Fibroblast of pulmonary artery (primary cell): ENCODE measurements at regions not wholly inside any gene's neighbourhood (a gene's known extent, or its start where the extent isn't known, plus 50 kb on each side); places are given as distances from the start of the nearest gene placed in this dataset.

Experiments used
- DNase-seq: peaks from one replicate; pipeline ENCODE4 v3.0.0-alpha.2; 2010; ENCODE audit warnings: low read depth
- H3K4me3 ChIP-seq: replicated peaks from 2 replicates; pipeline ENCODE4 v1.5.1; 2011; ENCODE audit warnings: low read depth, mild to moderate bottlenecking, control low read depth, low read length, moderate library complexity
- TF ChIP-seq, protein P1 (sequence below): IDR thresholded peaks from 2 replicates; pipeline ENCODE4 v1.5.1; 2011; ENCODE audit warnings: mild to moderate bottlenecking, control low read depth, low read length, inconsistent platforms; ENCODE audit errors: missing control alignments

DNA sequence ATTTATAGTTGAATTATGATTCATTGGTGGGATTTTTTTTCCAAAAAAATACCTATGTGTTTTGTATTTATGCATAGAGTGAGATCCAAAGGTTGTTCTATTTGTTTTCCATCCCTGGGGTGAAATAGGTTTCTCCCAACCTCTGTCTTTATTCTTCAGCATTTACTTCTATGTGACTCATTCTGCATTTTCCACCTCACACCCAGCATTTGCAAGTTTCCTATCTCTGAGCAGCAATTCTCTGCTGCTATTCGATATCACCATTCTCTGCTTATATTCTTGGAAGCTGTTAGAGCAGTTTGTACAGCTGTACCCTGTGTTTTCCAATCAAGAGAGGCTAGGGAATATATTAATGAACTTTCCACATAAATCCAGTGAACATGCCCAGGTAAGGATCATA is 538.9 kb downstream of the SNAPC1 start:
- DNase-seq, result no peak
- no peak overlapping the region for H3K4me3 ChIP-seq
- TF ChIP-seq, protein P1, sequence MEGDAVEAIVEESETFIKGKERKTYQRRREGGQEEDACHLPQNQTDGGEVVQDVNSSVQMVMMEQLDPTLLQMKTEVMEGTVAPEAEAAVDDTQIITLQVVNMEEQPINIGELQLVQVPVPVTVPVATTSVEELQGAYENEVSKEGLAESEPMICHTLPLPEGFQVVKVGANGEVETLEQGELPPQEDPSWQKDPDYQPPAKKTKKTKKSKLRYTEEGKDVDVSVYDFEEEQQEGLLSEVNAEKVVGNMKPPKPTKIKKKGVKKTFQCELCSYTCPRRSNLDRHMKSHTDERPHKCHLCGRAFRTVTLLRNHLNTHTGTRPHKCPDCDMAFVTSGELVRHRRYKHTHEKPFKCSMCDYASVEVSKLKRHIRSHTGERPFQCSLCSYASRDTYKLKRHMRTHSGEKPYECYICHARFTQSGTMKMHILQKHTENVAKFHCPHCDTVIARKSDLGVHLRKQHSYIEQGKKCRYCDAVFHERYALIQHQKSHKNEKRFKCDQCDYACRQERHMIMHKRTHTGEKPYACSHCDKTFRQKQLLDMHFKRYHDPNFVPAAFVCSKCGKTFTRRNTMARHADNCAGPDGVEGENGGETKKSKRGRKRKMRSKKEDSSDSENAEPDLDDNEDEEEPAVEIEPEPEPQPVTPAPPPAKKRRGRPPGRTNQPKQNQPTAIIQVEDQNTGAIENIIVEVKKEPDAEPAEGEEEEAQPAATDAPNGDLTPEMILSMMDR, result no peak

DNA sequence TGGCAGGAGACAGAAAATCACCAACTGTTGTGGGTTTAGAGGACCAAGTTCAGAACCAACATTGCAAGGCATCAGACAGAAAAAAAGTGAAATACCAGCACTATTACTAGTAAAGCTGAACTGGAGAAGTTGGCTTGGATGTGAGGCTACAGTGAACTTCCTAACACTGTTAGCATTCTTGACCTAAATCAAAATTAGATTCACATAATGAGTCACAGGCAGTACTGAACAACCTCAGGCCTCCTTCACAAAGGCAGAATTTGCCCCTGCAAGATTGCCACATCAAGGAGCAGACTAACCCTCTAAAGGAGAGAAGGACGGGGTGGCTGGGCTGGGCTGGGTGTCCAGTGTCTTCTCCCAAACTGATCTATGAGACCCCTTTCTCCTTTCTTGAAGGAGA is 539.7 kb downstream of the SNAPC1 start:
- no peak overlapping the region for H3K4me3 ChIP-seq
- TF ChIP-seq, protein P1, result no peak
- peak; percentile 35 for DNase-seq

DNA sequence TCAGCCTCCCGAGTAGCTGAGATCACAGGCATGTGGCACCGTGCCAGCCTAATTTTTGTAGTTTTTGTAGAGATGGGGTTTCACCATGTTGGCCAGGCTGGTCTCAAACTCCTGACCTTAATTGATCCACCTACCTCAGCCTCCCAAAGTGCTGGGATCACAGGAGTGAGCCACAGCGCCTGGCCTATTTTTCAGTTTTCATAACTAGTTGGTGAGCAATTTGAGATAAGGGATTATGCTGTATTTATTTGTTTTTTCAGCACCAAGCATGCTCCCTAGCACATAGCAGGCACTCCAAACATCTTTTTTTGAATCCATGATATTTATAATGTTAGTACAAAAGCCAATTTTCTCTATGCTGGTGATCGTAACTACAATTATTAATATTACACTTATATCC is 541.2 kb downstream of the SNAPC1 start:
- no peak overlapping the region for H3K4me3 ChIP-seq
- no peak for DNase-seq
- TF ChIP-seq, protein P1, result no peak

DNA sequence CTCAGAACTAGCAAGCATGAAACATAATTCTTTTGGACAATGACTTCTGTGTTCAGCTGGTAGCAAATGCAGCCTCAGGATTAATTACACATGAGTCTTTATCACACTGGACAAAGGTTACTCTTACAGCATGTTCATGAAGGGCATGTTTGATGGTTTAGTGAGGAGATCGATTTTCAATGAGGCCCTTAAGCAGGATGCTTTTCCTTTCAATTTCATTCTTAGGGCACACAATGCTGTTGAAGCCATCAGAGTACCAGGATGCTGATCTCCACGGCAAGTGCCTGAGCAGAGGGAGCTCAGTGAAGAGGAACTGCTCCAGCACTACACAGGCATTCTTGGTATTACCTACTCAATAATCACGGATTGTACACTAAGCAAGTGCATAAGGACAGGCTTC is 542.0 kb downstream of the SNAPC1 start:
- TF ChIP-seq, protein P1, result no peak
- no peak overlapping the region for H3K4me3 ChIP-seq
- DNase-seq, result no peak

DNA sequence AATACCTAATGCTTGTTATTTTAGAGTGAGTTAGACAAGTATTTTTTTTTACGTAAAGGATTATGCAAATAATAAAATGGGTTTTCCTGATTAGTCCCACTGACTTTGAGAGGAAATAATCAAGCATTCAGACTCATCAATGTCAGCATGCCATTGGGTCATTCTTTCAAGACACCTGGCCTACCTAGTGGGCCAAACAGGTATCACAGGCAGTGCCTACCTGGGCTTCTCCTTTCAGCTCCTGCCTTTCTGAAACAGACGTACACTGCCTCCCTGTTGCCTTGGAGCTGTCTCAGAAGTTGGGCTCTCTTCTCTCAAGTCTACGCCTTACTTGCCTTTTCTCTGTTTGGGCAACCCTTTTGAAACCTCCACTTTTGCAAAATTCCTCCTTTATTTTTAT is 545.6 kb downstream of the SNAPC1 start:
- TF ChIP-seq, protein P1, result no peak
- DNase-seq, result no peak
- no peak overlapping the region for H3K4me3 ChIP-seq

DNA sequence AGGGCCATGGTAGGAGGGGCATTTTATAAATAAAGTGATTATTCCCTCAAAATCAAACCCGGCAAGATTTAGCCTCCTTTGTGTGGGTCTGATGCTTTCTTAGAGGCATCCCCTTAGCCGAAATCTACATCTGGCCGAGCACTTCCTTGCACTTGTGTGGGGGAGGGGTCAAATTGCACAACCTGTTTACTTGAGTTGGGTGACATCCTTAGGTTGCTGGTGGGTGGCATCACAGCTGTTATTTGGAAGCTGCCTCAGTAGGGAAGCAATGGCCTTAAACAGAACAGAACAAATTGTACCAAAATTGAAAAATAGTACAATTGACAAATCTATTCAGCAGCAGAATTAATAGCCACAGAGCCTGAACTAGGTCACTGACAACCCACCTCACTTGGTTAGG is 546.1 kb downstream of the SNAPC1 start:
- no peak overlapping the region for H3K4me3 ChIP-seq
- DNase-seq, result no peak
- TF ChIP-seq, protein P1, result no peak

DNA sequence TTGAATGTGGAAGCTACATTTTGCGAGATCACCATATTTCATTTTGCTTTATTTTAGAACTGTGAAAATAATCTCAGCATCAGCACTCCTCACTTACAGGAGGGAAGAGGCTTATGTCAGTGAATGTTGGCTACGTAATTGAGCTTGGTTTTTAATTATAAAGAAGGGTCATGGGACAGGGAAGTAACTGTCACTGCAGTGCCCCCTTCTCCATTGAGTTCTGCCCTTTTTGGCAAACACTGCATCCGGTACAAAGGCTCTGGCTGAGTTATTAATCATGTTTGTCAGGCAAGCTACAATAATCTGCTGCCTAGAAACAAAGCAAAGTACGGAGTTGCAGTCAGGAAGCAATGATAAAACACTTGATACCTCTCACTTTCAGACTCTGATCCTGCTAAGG is 546.7 kb downstream of the SNAPC1 start:
- H3K4me3 ChIP-seq, result no peak overlapping the region
- TF ChIP-seq, protein P1, result no peak
- peak; percentile 26 for DNase-seq
